ENCODE measurements at regions not wholly inside any gene's neighbourhood (a gene's known extent, or its start where the extent isn't known, plus 50 kb on each side); places are given as distances from the start of the nearest gene placed in this dataset.

DNA sequence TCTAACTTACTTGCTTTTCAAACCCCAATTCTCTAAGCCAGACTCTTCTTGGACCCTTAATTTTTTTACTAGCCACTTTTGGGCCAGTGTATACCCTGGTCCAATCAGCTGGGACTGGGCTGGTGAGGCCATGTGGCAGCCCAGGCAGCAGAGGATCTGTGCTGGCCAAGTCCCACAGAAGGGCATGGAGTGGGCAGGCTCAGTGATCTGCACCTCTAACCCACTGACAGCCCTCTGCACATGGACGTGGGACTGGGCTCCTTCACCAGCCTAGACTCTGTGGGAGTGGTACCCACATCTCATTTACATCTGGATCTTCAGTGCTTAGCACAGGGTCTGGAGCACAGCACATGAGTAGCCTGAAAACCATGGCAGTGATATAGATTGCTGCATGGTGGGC, 56.1 kb upstream of the PRR23C start:
- H3K27me3 ChIP-seq, result no peaks in the 10 kb centered on the region
- H3K27ac ChIP-seq, result no peak overlapping the region
- H3K4me1 ChIP-seq, result peaks cover 17% of the 10 kb centered on the region
- no peaks in the 10 kb centered on the region for H3K36me3 ChIP-seq (replicated peaks in 1 of 2; ENCODE audit: insufficient read depth in 1 of 2, low read depth in 2 of 2)
- no peak for DNase-seq
- no peak overlapping the region for H3K4me3 ChIP-seq
- intact Hi-C loops (cut with DNase I), result no loop called here
- TF ChIP-seq, protein P1, sequence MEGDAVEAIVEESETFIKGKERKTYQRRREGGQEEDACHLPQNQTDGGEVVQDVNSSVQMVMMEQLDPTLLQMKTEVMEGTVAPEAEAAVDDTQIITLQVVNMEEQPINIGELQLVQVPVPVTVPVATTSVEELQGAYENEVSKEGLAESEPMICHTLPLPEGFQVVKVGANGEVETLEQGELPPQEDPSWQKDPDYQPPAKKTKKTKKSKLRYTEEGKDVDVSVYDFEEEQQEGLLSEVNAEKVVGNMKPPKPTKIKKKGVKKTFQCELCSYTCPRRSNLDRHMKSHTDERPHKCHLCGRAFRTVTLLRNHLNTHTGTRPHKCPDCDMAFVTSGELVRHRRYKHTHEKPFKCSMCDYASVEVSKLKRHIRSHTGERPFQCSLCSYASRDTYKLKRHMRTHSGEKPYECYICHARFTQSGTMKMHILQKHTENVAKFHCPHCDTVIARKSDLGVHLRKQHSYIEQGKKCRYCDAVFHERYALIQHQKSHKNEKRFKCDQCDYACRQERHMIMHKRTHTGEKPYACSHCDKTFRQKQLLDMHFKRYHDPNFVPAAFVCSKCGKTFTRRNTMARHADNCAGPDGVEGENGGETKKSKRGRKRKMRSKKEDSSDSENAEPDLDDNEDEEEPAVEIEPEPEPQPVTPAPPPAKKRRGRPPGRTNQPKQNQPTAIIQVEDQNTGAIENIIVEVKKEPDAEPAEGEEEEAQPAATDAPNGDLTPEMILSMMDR (IDR thresholded peaks at IDR 0.05), result no peak
- no peak for TF ChIP-seq POLR2A (IDR thresholded peaks at IDR 0.05)
- H3K9me3 ChIP-seq, result no peaks in the 10 kb centered on the region
- no peak for ATAC-seq
- 78% methylated on average over 1 of the region's 1 CpG; no CpG with 5 or more reads in 1 of the 2 donors for WGBS, 2 donors

DNA sequence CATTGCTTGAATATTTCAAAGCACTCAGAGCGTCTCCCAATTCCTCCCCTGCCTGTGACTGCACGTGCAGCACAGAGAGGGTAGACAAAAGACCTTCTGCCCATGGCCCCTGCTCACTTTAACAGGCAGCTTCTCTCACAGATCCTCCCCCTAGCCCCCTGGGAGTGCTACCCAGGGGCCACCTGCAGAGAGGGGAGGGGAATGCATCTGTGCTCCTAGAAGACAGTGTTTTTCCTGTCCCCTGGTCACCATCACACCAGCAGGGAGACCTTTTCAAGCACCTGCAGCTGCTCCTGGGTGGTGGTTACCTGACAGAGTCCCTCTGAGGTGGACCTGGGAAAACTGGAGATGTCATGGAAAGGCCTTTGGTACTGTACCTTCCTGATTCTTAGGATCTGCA, 56.7 kb upstream of the PRR23C start:
- TF ChIP-seq, protein P1 (IDR thresholded peaks at IDR 0.05), result no peak
- TF ChIP-seq POLR2A (IDR thresholded peaks at IDR 0.05), result no peak

DNA sequence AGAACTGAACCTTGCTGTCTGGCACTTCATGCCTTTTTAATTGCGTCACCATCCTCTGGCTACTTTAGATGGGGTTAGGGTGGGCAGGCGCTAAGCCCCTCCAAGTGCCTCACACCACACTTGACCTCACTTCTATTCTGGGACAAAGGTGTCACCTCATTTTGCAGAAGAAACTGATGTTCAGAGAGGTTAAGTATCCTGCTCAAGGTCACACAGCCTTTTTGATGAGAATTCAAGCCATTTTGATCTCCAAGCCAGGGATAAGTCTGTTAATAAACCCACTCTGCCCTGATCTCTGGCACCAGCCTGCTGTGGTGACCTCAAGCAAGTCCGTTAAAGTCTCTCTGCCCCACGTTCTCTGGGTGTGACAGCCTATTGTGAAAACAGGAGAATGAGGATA, 58.8 kb upstream of the PRR23C start:
- Histone ChIP-seq H3K36me3 (replicated peaks in 1 of 2; ENCODE audit: insufficient read depth in 1 of 2, low read depth in 2 of 2) (no peaks in the 10 kb centered on the region), H3K4me3 (no peak overlapping the region), H3K27me3 (no peaks in the 10 kb centered on the region), H3K27ac (no peak overlapping the region), H3K4me1 (peaks cover 36% of the 10 kb centered on the region), H3K9me3 (no peaks in the 10 kb centered on the region)
- intact Hi-C loops (cut with DNase I), result no loop called here
- TF ChIP-seq, protein P1 (IDR thresholded peaks at IDR 0.05), result no peak
- no peak for TF ChIP-seq POLR2A (IDR thresholded peaks at IDR 0.05)
- ATAC-seq (no peak), DNase-seq (no peak)
- 79 to 96% methylated on average over 4 of the region's 4 CpGs for WGBS, 2 donors

More for the DNA sequence above, 56.7 kb upstream of the PRR23C start:
- peaks cover 22% of the 10 kb centered on the region for H3K4me1 ChIP-seq
- no peaks in the 10 kb centered on the region for H3K27me3 ChIP-seq
- H3K36me3 ChIP-seq (replicated peaks in 1 of 2; ENCODE audit: insufficient read depth in 1 of 2, low read depth in 2 of 2), result no peaks in the 10 kb centered on the region
- no peak overlapping the region for H3K27ac ChIP-seq
- H3K9me3 ChIP-seq, result no peaks in the 10 kb centered on the region
- intact Hi-C loops (cut with DNase I), result no loop called here
- ATAC-seq (no peak), DNase-seq (no peak)
- no peak overlapping the region for H3K4me3 ChIP-seq
- WGBS, 2 donors, result 60 to 78% methylated on average over 1 to 2 of the region's 2 CpGs

DNA sequence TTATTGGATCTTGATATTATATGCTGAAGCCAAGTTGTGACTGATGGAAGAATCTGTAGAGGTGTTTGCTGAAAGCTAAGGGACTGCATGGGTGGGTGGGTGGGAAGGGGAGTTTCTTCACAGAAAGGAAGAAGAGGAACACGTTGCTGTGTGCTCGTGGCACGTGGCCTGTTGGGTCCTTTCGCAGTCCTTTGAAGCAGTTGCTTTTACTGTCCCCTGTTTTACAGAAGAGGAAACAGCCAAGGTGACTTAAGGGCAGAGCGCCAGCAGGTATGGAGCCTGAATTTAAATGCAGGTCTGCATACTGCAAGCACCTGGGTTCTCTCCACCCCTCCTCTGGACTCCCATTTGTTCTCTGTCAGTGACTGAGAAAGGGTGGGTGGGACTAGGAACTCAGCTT, 59.4 kb upstream of the PRR23C start:
- 79 to 87% methylated on average over 5 of the region's 5 CpGs for whole genome bisulfite sequencing, 2 donors
- intact Hi-C loops (cut with DNase I), result no loop called here
- H3K27me3 ChIP-seq, result no peaks in the 10 kb centered on the region
- no peak for TF ChIP-seq POLR2A (IDR thresholded peaks at IDR 0.05)
- TF ChIP-seq, protein P1 (IDR thresholded peaks at IDR 0.05), result no peak
- ATAC-seq (no peak), DNase-seq (peak in 1 of 4 donors; percentile 40)
- H3K27ac ChIP-seq, result no peak overlapping the region
- no peak overlapping the region for H3K4me3 ChIP-seq
- H3K9me3 ChIP-seq, result no peaks in the 10 kb centered on the region
- no peaks in the 10 kb centered on the region for H3K36me3 ChIP-seq (replicated peaks in 1 of 2; ENCODE audit: insufficient read depth in 1 of 2, low read depth in 2 of 2)
- peaks cover 36% of the 10 kb centered on the region for H3K4me1 ChIP-seq

DNA sequence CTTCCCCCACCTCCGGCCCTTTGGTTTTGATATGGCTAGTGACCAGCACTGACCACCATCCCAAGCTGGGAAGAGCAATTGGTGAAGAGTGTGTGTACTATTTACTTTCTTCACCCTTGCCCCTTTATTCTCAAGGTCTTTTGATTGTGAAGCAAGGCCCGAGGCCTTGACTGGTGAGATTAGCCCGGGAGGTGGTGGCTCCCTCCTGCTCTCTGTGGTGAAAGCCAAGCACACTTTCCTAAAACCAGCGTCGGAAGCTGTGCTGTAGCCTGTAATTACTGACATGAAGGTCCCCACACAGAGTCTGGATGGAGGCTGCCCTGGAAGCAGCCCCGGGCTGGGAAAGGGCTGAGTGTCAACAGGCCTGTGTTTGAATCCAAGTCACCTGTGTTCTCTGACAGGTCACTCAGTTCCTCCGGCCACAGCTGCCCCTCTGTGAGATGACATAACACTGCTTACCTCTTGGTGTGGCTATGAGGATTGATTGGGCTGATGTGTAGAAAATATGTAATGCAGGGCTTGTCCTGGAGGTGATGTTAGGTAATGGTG, 60.5 kb upstream of the PRR23C start:
- H3K4me1 ChIP-seq, result peaks cover 36% of the 10 kb centered on the region
- H3K36me3 ChIP-seq (replicated peaks in 1 of 2; ENCODE audit: insufficient read depth in 1 of 2, low read depth in 2 of 2), result no peaks in the 10 kb centered on the region
- peak; percentile 43 for ATAC-seq
- peak in 1 of 4 donors; percentile 37 for DNase-seq
- no peak overlapping the region for H3K4me3 ChIP-seq
- no peaks in the 10 kb centered on the region for H3K27me3 ChIP-seq
- H3K9me3 ChIP-seq, result no peaks in the 10 kb centered on the region
- H3K27ac ChIP-seq, result peak overlapping the region in 2 of 4 donors; percentile 7 to 34
- intact Hi-C loops (cut with DNase I), result loop anchor here (5.0 kb wide), 1 partner anchor 222 kb away; no protein-coding TSS in a partner anchor
- TF ChIP-seq POLR2A (IDR thresholded peaks at IDR 0.05), result no peak
- TF ChIP-seq, protein P1 (IDR thresholded peaks at IDR 0.05), result no peak
- WGBS, 2 donors, result 31 to 37% methylated on average over 7 of the region's 7 CpGs
